MM.1S (cell line): ENCODE measurements at regions not wholly inside any gene's neighbourhood (a gene's known extent, or its start where the extent isn't known, plus 50 kb on each side); places are given as distances from the start of the nearest gene placed in this dataset.

Experiments
- EZH2 ChIP-seq: fragments of 300-600 bp; sonication (generic); optimal IDR thresholded peaks from 2 replicates; pipeline ENCODE3; 2017; ENCODE audit warnings: low read depth, mild to moderate bottlenecking, antibody characterized with exemption, low read length, mixed read lengths
- TF ChIP-seq, protein P1 (sequence below): fragments of 300-600 bp; sonication (generic); IDR thresholded peaks from 2 replicates; pipeline ENCODE4 v1.5.1; 2016; ENCODE audit warnings: antibody characterized with exemption, low read length, mixed read lengths

DNA sequence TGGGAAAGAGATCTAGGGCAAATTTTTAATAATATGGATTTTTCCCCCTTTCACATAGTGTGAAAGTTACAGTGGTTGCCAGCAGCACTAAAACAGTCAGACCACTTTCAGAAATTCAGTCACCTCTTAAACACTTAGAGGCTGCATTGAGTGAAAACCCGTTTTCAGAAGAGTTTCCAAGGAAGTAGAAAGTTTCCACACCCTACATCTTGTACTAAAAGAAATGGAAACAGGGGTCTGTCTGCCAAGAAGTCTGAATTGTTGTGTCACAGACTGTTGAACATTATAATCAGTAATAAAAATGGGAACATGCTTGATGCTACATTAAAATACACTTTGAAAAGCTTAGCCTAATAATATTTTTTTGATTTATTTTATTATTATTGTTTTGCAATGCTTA is 278.9 kb upstream of the KCNJ16 start:
- TF ChIP-seq, protein P1, sequence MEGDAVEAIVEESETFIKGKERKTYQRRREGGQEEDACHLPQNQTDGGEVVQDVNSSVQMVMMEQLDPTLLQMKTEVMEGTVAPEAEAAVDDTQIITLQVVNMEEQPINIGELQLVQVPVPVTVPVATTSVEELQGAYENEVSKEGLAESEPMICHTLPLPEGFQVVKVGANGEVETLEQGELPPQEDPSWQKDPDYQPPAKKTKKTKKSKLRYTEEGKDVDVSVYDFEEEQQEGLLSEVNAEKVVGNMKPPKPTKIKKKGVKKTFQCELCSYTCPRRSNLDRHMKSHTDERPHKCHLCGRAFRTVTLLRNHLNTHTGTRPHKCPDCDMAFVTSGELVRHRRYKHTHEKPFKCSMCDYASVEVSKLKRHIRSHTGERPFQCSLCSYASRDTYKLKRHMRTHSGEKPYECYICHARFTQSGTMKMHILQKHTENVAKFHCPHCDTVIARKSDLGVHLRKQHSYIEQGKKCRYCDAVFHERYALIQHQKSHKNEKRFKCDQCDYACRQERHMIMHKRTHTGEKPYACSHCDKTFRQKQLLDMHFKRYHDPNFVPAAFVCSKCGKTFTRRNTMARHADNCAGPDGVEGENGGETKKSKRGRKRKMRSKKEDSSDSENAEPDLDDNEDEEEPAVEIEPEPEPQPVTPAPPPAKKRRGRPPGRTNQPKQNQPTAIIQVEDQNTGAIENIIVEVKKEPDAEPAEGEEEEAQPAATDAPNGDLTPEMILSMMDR = no peak
- TF ChIP-seq EZH2 = no peak
